Vagina (tissue), 2 donors: ENCODE measurements at regions not wholly inside any gene's neighbourhood (a gene's known extent, or its start where the extent isn't known, plus 50 kb on each side); places are given as distances from the start of the nearest gene placed in this dataset.

ENCODE experiments used
- POLR2A ChIP-seq, 2 donors: fragments of 450-650 bp; IDR thresholded peaks; one replicate each; pipeline ENCODE4 v1.6.1; 2017; ENCODE audit warnings: antibody characterized with exemption in 2 of 2, mild to moderate bottlenecking in 2 of 2, moderate library complexity in 2 of 2
- POLR2AphosphoS5 ChIP-seq, 2 donors: sonication (generic); formaldehyde crosslinking; IDR thresholded peaks; one replicate each; pipeline ENCODE4 v1.9.0; 2017; ENCODE audit warnings: antibody characterized with exemption in 2 of 2, mild to moderate bottlenecking in 2 of 2, low read depth in 1 of 2; ENCODE audit not compliant: insufficient read depth in 1 of 2
- TF ChIP-seq, protein P1 (sequence below), 3 experiments: fragments of 450-650 bp in 2 of 3; fragments of 200-600 bp in 1 of 3; sonication (generic) in 1 of 3; IDR thresholded peaks; one replicate each; pipeline ENCODE4 v1.5.1; 2017 to 2019; ENCODE audit warnings: antibody characterized with exemption in 3 of 3, mild to moderate bottlenecking in 2 of 3, moderate library complexity in 2 of 3

DNA sequence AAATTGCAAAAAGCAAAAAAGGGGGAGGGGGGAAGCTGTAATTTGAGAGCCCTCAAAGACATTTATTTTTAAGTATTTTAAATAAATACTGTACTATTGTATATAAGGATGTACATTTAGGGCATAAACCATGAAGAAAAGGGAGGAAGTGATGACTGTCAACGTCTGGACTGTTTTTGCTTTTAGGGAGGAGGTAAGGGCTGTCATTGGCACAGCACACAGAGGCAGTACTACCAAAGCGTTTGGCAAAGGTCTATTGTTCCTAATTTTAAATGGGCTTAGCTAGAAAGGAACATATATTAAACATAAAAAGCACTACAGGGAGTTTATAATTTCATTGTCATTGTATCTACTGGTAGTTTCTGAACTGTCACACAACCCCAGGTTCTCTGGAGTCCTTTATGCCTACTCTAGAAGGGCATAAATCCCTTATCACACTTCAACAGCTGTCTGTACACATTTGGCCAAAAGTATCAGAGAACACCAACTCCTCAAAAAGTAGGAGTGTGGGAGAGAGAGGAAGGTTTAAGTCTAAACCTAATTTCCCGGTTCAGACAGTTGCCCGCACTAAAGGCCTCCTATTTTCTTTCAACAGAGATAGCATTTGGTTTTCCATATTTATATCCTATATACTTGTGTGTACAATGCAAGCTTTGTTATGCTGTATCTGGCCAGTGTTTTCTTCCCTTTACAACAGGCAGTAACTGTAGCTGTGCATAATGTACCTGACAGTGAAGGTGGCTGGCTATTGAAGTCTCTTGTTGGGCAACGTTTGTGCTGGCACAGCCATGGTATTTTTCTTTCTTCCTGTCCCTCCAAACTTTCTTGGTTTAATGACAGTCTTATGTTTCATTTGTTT is 406.2 kb downstream of the KLF5 start:
- TF ChIP-seq, protein P1, sequence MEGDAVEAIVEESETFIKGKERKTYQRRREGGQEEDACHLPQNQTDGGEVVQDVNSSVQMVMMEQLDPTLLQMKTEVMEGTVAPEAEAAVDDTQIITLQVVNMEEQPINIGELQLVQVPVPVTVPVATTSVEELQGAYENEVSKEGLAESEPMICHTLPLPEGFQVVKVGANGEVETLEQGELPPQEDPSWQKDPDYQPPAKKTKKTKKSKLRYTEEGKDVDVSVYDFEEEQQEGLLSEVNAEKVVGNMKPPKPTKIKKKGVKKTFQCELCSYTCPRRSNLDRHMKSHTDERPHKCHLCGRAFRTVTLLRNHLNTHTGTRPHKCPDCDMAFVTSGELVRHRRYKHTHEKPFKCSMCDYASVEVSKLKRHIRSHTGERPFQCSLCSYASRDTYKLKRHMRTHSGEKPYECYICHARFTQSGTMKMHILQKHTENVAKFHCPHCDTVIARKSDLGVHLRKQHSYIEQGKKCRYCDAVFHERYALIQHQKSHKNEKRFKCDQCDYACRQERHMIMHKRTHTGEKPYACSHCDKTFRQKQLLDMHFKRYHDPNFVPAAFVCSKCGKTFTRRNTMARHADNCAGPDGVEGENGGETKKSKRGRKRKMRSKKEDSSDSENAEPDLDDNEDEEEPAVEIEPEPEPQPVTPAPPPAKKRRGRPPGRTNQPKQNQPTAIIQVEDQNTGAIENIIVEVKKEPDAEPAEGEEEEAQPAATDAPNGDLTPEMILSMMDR (IDR thresholded peaks at IDR 0.05) = no peak
- TF ChIP-seq POLR2AphosphoS5 (IDR thresholded peaks at IDR 0.05; ENCODE audit: insufficient read depth in 1 of 2, low read depth in 1 of 2) (no peak), POLR2A (IDR thresholded peaks at IDR 0.05) (no peak)
